Left renal cortex interstitium (tissue), 4 donors: ENCODE measurements at regions not wholly inside any gene's neighbourhood (a gene's known extent, or its start where the extent isn't known, plus 50 kb on each side); places are given as distances from the start of the nearest gene placed in this dataset.

ENCODE experiments used
- DNase-seq, 4 donors: peaks; one replicate each; pipeline ENCODE4 v3.0.0-alpha.2; 2013; ENCODE audit warnings: low read depth in 4 of 4, low spot score in 2 of 4, missing footprints in 1 of 4

GRCh38 chr12:132408626-132409494 is 79.5 kb upstream of the GALNT9 start:
- no peak for DNase-seq

- no peak for DNase-seq
Observed at GRCh38 chr12:132407992-132408391, 78.6 kb upstream of the GALNT9 start.

- DNase-seq: no peak
Observed at GRCh38 chr12:132407451-132407961, 78.1 kb upstream of the GALNT9 start.

- DNase-seq: no peak
Observed at GRCh38 chr12:132406493-132407450, 77.4 kb upstream of the GALNT9 start.

GRCh38 chr12:132405742-132406251 is 76.4 kb upstream of the GALNT9 start:
- DNase-seq: no peak

- no peak for DNase-seq
Observed at GRCh38 chr12:132404951-132405741, 75.8 kb upstream of the GALNT9 start.

GRCh38 chr12:132404435-132404855 is 75.1 kb upstream of the GALNT9 start:
- DNase-seq: no peak

- DNase-seq: no peak
Observed at GRCh38 chr12:132403636-132404434, 74.4 kb upstream of the GALNT9 start.

- no peak for DNase-seq
Observed at GRCh38 chr12:132402831-132403416, 73.5 kb upstream of the GALNT9 start.

GRCh38 chr12:132401982-132402381 is 72.6 kb upstream of the GALNT9 start:
- DNase-seq: no peak

- no peak for DNase-seq
Observed at GRCh38 chr12:132400011-132400641, 70.7 kb upstream of the GALNT9 start.

GRCh38 chr12:132399092-132400010 is 70.0 kb upstream of the GALNT9 start:
- no peak for DNase-seq

GRCh38 chr12:132398386-132398991 is 69.1 kb upstream of the GALNT9 start:
- no peak for DNase-seq

- DNase-seq: no peak
Observed at GRCh38 chr12:132397934-132398385, 68.6 kb upstream of the GALNT9 start.

GRCh38 chr12:132397152-132397933 is 68.0 kb upstream of the GALNT9 start:
- no peak for DNase-seq

GRCh38 chr12:132396657-132397056 is 67.3 kb upstream of the GALNT9 start:
- no peak for DNase-seq
